HCT116 (cell line): ENCODE measurements at regions not wholly inside any gene's neighbourhood (a gene's known extent, or its start where the extent isn't known, plus 50 kb on each side); places are given as distances from the start of the nearest gene placed in this dataset.

Source experiments
- ATAC-seq: fragments of 200-7000 bp; cut with Tn5 transposase; 2 replicates; pipeline ENCODE4 v1.9.1; 2020; ENCODE audit warnings: mild to moderate bottlenecking, moderate library complexity
- BruUV-seq: library from RNA; stranded (reverse); fragments of 400-500 nt; replicated peaks from 2 replicates; lab custom pipeline; 2021; lab: Mats Ljungman, UMichigan
- CTCF ChIA-PET: fragments of 300-600 bp; sonication (Branson Sonifier 250); formaldehyde crosslinking; loops from one replicate; lab custom pipeline; 2021; ENCODE audit warnings: antibody characterized with exemption; lab: Charles Lee
- POLR2A ChIA-PET: fragments of 300-600, 350-600 bp; sonication (Branson Sonifier 250); formaldehyde crosslinking; loops from one replicate; lab custom pipeline; 2021; ENCODE audit warnings: antibody characterized with exemption; lab: Charles Lee
- RAD21 ChIA-PET, 2 experiments: fragments of 300-600 bp; sonication (Branson Sonifier 250); formaldehyde crosslinking; loops; one replicate each; lab custom pipeline; 2023; ENCODE audit warnings: low total read pairs in 2 of 2; ENCODE audit not compliant: uncharacterized antibody in 2 of 2, unreplicated experiment in 2 of 2, low non-redundant PET in 1 of 2; lab: Charles Lee
- DNase-seq: peaks from one replicate; pipeline ENCODE4 v3.0.0-alpha.2; 2010; ENCODE audit warnings: low read depth, low spot score
- H2AFZ ChIP-seq: fragments of 200-600 bp; shearing (Covaris generic), sonication (generic); 2 replicates; pipeline ENCODE4 v1.6.1; 2017; ENCODE audit warnings: low read depth, mixed run types, mixed read lengths, antibody characterized with exemption, low read length; ENCODE audit not compliant: poor library complexity, severe bottlenecking
- H3K27ac ChIP-seq: 2 replicates; pipeline ENCODE4 v1.5.1; 2012; ENCODE audit warnings: low read depth, low read length
- H3K27me3 ChIP-seq: fragments of 200-600 bp; sonication (generic); 2 replicates; pipeline ENCODE4 v1.6.1; 2016; ENCODE audit warnings: mixed run types, low read length, mixed read lengths; ENCODE audit not compliant: insufficient read depth
- H3K36me3 ChIP-seq, 2 experiments: fragments of 200-500 bp in 1 of 2; fragments of 200-600 bp in 1 of 2; sonication (Bioruptor generic) in 1 of 2; sonication (generic) in 1 of 2; 2 replicates each; pipeline versions ENCODE4 v1.5.1 to v1.6.1; 2014 to 2016; ENCODE audit warnings: low read length in 2 of 2, inconsistent platforms in 1 of 2, mixed read lengths in 1 of 2, mixed run types in 1 of 2; ENCODE audit not compliant: insufficient read depth in 2 of 2, control insufficient read depth in 1 of 2
- H3K4me1 ChIP-seq, 2 experiments: fragments of 200-600 bp in 1 of 2; sonication (generic) in 1 of 2; 2 replicates each; pipeline versions ENCODE4 v1.5.1 to v1.6.1; 2012 to 2017; ENCODE audit warnings: low read length in 2 of 2, inconsistent platforms in 1 of 2, mild to moderate bottlenecking in 1 of 2, mixed read lengths in 1 of 2, mixed run types in 1 of 2, moderate library complexity in 1 of 2; ENCODE audit not compliant: insufficient read depth in 2 of 2, control insufficient read depth in 1 of 2
- H3K4me2 ChIP-seq: fragments of 200-600 bp; sonication (generic); 2 replicates; pipeline ENCODE4 v1.6.1; 2017; ENCODE audit warnings: mixed run types, low read length, mixed read lengths
- H3K4me3 ChIP-seq, 2 experiments: fragments of 200-600 bp in 1 of 2; sonication (generic) in 1 of 2; replicated peaks in 1 of 2; 2 replicates each; pipeline ENCODE4 v1.5.1; 2011 to 2016; ENCODE audit warnings: low read length in 2 of 2, control low read depth in 1 of 2, low read depth in 1 of 2, mild to moderate bottlenecking in 1 of 2, mixed read lengths in 1 of 2, mixed run types in 1 of 2
- H3K79me2 ChIP-seq: fragments of 200-600 bp; sonication (generic); 2 replicates; pipeline ENCODE4 v1.6.1; 2017; ENCODE audit warnings: mild to moderate bottlenecking, mixed run types, low read length, moderate library complexity, mixed read lengths; ENCODE audit not compliant: insufficient read depth
- H3K9ac ChIP-seq: fragments of 200-600 bp; sonication (generic); 2 replicates; pipeline ENCODE4 v1.6.1; 2016; ENCODE audit warnings: low read length, mixed read lengths
- H3K9me2 ChIP-seq: fragments of 200-600 bp; sonication (generic), shearing (Covaris generic); 2 replicates; pipeline ENCODE4 v1.6.1; 2017; ENCODE audit warnings: mixed run types, mild to moderate bottlenecking, moderate library complexity; ENCODE audit not compliant: insufficient read depth
- H3K9me3 ChIP-seq, 2 experiments: fragments of 200-500 bp in 1 of 2; fragments of 200-600 bp in 1 of 2; sonication (Bioruptor generic) in 1 of 2; sonication (generic) in 1 of 2; 2 replicates each; pipeline ENCODE4 v1.6.1; 2014 to 2017; ENCODE audit warnings: low read length in 2 of 2, mixed read lengths in 2 of 2, inconsistent platforms in 1 of 2, low read depth in 1 of 2, mild to moderate bottlenecking in 1 of 2, mixed run types in 1 of 2, moderate library complexity in 1 of 2; ENCODE audit not compliant: control insufficient read depth in 1 of 2, insufficient read depth in 1 of 2
- H4K20me1 ChIP-seq: fragments of 200-600 bp; sonication (generic), shearing (Covaris generic); 2 replicates; pipeline ENCODE4 v1.6.1; 2017; ENCODE audit warnings: mixed run types, mild to moderate bottlenecking, moderate library complexity; ENCODE audit not compliant: insufficient read depth
- ELF1 ChIP-seq: IDR thresholded peaks from 2 replicates; pipeline ENCODE4 v1.6.1; 2012; ENCODE audit warnings: low read depth, borderline replicate concordance
- EZH2 ChIP-seq: fragments of 200-600 bp; sonication (generic); IDR thresholded peaks from 2 replicates; pipeline ENCODE4 v1.6.1; 2017; ENCODE audit warnings: antibody characterized with exemption, mixed run types
- EZH2phosphoT487 ChIP-seq: fragments of 200-600 bp; IDR thresholded peaks from 2 replicates; pipeline ENCODE4 v1.6.1; 2018; ENCODE audit warnings: antibody characterized with exemption, borderline replicate concordance
- RAD21 ChIP-seq: IDR thresholded peaks from 2 replicates; pipeline ENCODE4 v1.6.1; 2012; ENCODE audit warnings: low read depth, mild to moderate bottlenecking
- TCF7L2 ChIP-seq: IDR thresholded peaks from 2 replicates; pipeline ENCODE4 v1.7.0; 2011; ENCODE audit warnings: borderline replicate concordance, inconsistent platforms; ENCODE audit not compliant: insufficient read depth, insufficient read length; ENCODE audit errors: extremely low read depth
- YY1 ChIP-seq: IDR thresholded peaks from 2 replicates; pipeline ENCODE4 v1.6.1; 2011; ENCODE audit warnings: low read length, low read depth, moderate library complexity, mild to moderate bottlenecking; ENCODE audit not compliant: insufficient replicate concordance; ENCODE audit errors: extremely low read depth
- ZFX ChIP-seq: fragments of 450-650 bp; IDR thresholded peaks from 2 replicates; pipeline ENCODE4 v1.6.1; 2017
- intact Hi-C: fragments of 100-400 bp; cut with micrococcal nuclease; formaldehyde crosslinking; loops from 2 replicates; pipeline ENCODE4 v1.10.0; 2022
- TF ChIP-seq, protein P1 (sequence below): IDR thresholded peaks from 2 replicates; pipeline ENCODE4 v1.6.1; 2012
- TF ChIP-seq, protein P2 (sequence below): IDR thresholded peaks from 2 replicates; pipeline ENCODE4 v1.6.1; 2012; ENCODE audit warnings: low read depth

DNA sequence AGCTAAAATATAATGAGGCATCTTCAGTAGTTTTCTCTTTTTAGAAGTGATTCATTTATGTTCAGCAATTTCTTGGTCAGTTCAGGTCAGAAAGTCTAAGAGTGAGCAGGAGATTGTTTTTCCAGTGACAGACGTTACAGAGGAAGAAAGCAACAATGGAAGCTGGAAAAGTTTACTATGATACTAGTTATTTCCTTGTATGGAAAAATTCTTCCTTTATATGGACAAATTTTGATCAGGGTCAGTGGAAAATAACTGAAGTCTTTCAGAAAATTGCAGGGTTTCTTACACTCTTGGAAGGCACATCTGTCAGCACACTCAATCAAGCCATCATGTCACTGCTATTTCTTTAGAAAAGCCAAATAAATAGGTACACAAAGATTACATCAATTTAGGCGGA, 1120.7 kb downstream of the FAT4 start:
- Histone ChIP-seq H3K9me2 (no peaks in the 10 kb centered on the region), H4K20me1 (no peaks in the 10 kb centered on the region), H3K27ac (no peak overlapping the region), H3K79me2 (no peaks in the 10 kb centered on the region), H3K4me1 (no peaks in the 10 kb centered on the region), H2AFZ (peak overlapping the region; percentile 26), H3K9me3 (no peaks in the 10 kb centered on the region), H3K4me2 (no peak overlapping the region), H3K9ac (no peak overlapping the region), H3K4me3 (no peak overlapping the region), H3K27me3 (no peaks in the 10 kb centered on the region), H3K36me3 (no peaks in the 10 kb centered on the region)
- POLR2A ChIA-PET, result no interaction called here
- CTCF ChIA-PET, result no interaction called here
- DNase-seq (no peak), ATAC-seq (no peak)
- RAD21 ChIA-PET, result no interaction called here
- no peak for TF ChIP-seq ELF1
- TF ChIP-seq EZH2, result no peak
- TF ChIP-seq RAD21, result no peak
- no peak for TF ChIP-seq TCF7L2
- TF ChIP-seq ZFX, result no peak
- TF ChIP-seq, protein P1, sequence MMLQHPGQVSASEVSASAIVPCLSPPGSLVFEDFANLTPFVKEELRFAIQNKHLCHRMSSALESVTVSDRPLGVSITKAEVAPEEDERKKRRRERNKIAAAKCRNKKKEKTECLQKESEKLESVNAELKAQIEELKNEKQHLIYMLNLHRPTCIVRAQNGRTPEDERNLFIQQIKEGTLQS, result no peak
- TF ChIP-seq EZH2phosphoT487, result no peak
- TF ChIP-seq YY1, result no peak
- TF ChIP-seq, protein P2, sequence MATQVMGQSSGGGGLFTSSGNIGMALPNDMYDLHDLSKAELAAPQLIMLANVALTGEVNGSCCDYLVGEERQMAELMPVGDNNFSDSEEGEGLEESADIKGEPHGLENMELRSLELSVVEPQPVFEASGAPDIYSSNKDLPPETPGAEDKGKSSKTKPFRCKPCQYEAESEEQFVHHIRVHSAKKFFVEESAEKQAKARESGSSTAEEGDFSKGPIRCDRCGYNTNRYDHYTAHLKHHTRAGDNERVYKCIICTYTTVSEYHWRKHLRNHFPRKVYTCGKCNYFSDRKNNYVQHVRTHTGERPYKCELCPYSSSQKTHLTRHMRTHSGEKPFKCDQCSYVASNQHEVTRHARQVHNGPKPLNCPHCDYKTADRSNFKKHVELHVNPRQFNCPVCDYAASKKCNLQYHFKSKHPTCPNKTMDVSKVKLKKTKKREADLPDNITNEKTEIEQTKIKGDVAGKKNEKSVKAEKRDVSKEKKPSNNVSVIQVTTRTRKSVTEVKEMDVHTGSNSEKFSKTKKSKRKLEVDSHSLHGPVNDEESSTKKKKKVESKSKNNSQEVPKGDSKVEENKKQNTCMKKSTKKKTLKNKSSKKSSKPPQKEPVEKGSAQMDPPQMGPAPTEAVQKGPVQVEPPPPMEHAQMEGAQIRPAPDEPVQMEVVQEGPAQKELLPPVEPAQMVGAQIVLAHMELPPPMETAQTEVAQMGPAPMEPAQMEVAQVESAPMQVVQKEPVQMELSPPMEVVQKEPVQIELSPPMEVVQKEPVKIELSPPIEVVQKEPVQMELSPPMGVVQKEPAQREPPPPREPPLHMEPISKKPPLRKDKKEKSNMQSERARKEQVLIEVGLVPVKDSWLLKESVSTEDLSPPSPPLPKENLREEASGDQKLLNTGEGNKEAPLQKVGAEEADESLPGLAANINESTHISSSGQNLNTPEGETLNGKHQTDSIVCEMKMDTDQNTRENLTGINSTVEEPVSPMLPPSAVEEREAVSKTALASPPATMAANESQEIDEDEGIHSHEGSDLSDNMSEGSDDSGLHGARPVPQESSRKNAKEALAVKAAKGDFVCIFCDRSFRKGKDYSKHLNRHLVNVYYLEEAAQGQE, result no peak
- intact Hi-C loops, result no loop called here
- BruUV-seq, result no TSS peak
